Neural cell (in vitro differentiated cells): ENCODE measurements at regions not wholly inside any gene's neighbourhood (a gene's known extent, or its start where the extent isn't known, plus 50 kb on each side); places are given as distances from the start of the nearest gene placed in this dataset.

Source experiments
- H2AFZ ChIP-seq: fragments of 200-600, 300-800 bp; sonication (generic), shearing (Covaris generic); 2 replicates; pipeline ENCODE4 v1.6.0; 2014; ENCODE audit warnings: low read depth, mild to moderate bottlenecking, antibody characterized with exemption, low read length, moderate library complexity
- H3F3A ChIP-seq: fragments of 200-600 bp; shearing (Covaris generic); 2 replicates; pipeline ENCODE4 v1.6.1; 2016; ENCODE audit warnings: mild to moderate bottlenecking, moderate library complexity, mixed read lengths, antibody characterized with exemption, low read length; ENCODE audit not compliant: insufficient read depth, poor library complexity, severe bottlenecking
- H3K27ac ChIP-seq: fragments of 200-600, 300-800 bp; sonication (generic), shearing (Covaris generic); 2 replicates; pipeline ENCODE4 v1.5.1; 2014; ENCODE audit warnings: mild to moderate bottlenecking, low read length, moderate library complexity
- H3K27me3 ChIP-seq: fragments of 300-800, 200-600 bp; sonication (generic), shearing (Covaris generic); 2 replicates; pipeline ENCODE4 v1.6.0; 2014; ENCODE audit warnings: mild to moderate bottlenecking, low read depth, low read length, moderate library complexity; ENCODE audit not compliant: insufficient read depth
- H3K36me3 ChIP-seq: fragments of 300-800, 200-600 bp; sonication (generic), shearing (Covaris generic); 2 replicates; pipeline ENCODE4 v1.5.1; 2014; ENCODE audit warnings: mild to moderate bottlenecking, antibody characterized with exemption, low read length, moderate library complexity; ENCODE audit not compliant: insufficient read depth
- H3K4me2 ChIP-seq: fragments of 300-800, 200-600 bp; sonication (generic), shearing (Covaris generic); 2 replicates; pipeline ENCODE4 v1.6.0; 2014; ENCODE audit warnings: mild to moderate bottlenecking, low read length
- H3K4me3 ChIP-seq: fragments of 300-800, 200-600 bp; sonication (generic), shearing (Covaris generic); 2 replicates; pipeline ENCODE4 v1.5.1; 2014; ENCODE audit warnings: mild to moderate bottlenecking, low read length, moderate library complexity
- H3K79me2 ChIP-seq: fragments of 200-600 bp; shearing (Covaris generic); replicated peaks from 2 replicates; pipeline ENCODE4 v1.6.0; 2014; ENCODE audit warnings: mild to moderate bottlenecking, low read length, moderate library complexity; ENCODE audit not compliant: insufficient read depth
- H3K9ac ChIP-seq: fragments of 300-800, 200-600 bp; sonication (generic), shearing (Covaris generic); 2 replicates; pipeline ENCODE4 v1.6.1; 2016; ENCODE audit warnings: mild to moderate bottlenecking, low read length, mixed read lengths
- H3K9me2 ChIP-seq: fragments of 200-600 bp; shearing (Covaris generic); 2 replicates; pipeline ENCODE4 v1.6.1; 2016; ENCODE audit warnings: mild to moderate bottlenecking, low read length, mixed read lengths; ENCODE audit not compliant: insufficient read depth
- H3K9me3 ChIP-seq: fragments of 200-600, 300-800 bp; sonication (generic), shearing (Covaris generic); 2 replicates; pipeline ENCODE4 v1.6.1; 2016; ENCODE audit warnings: mild to moderate bottlenecking, mixed run types, low read length, moderate library complexity, mixed read lengths
- H4K20me1 ChIP-seq: fragments of 200-600 bp; shearing (Covaris generic); 2 replicates; pipeline ENCODE4 v1.6.1; 2016; ENCODE audit warnings: mild to moderate bottlenecking, mixed run types; ENCODE audit not compliant: insufficient read depth
- CTCF ChIP-seq: fragments of 450-650 bp; IDR thresholded peaks from 2 replicates; pipeline ENCODE4 v1.5.1; 2014; ENCODE audit warnings: antibody characterized with exemption, mild to moderate bottlenecking, moderate library complexity; ENCODE audit not compliant: poor library complexity, severe bottlenecking
- EP300 ChIP-seq: fragments of 450-650 bp; conservative IDR thresholded peaks from 2 replicates; pipeline ENCODE4 v1.6.1; 2014; ENCODE audit warnings: antibody characterized with exemption, mild to moderate bottlenecking, moderate library complexity; ENCODE audit not compliant: poor library complexity, severe bottlenecking
- EZH2 ChIP-seq: fragments of 200-600, 300-800 bp; shearing (Covaris generic), sonication (generic); IDR thresholded peaks from 2 replicates; pipeline ENCODE4 v1.6.1; 2014; ENCODE audit warnings: antibody characterized with exemption, low read length, borderline replicate concordance, mild to moderate bottlenecking; ENCODE audit not compliant: insufficient read depth, poor library complexity, severe bottlenecking
- MXI1 ChIP-seq: fragments of 450-650 bp; conservative IDR thresholded peaks from 2 replicates; pipeline ENCODE4 v1.6.1; 2014; ENCODE audit warnings: antibody characterized with exemption, mild to moderate bottlenecking; ENCODE audit not compliant: poor library complexity, severe bottlenecking
- POLR2AphosphoS5 ChIP-seq: IDR thresholded peaks from 2 replicates; pipeline ENCODE4 v1.6.1; 2012
- RAD21 ChIP-seq: fragments of 450-650 bp; conservative IDR thresholded peaks from 2 replicates; pipeline ENCODE4 v1.6.1; 2014; ENCODE audit warnings: antibody characterized with exemption, mild to moderate bottlenecking, moderate library complexity
- REST ChIP-seq: IDR thresholded peaks from 2 replicates; pipeline ENCODE4 v1.6.1; 2012; ENCODE audit warnings: borderline replicate concordance
- SMC3 ChIP-seq: fragments of 450-650 bp; conservative IDR thresholded peaks from 2 replicates; pipeline ENCODE4 v1.6.1; 2014; ENCODE audit warnings: antibody characterized with exemption, mild to moderate bottlenecking, moderate library complexity; ENCODE audit not compliant: poor library complexity
- TAF1 ChIP-seq: IDR thresholded peaks from 2 replicates; pipeline ENCODE4 v1.6.1; 2012; ENCODE audit warnings: low read depth

GRCh38 chr13:43946281-43946680 is 66.6 kb downstream of the LACC1 start:
- H3K36me3 ChIP-seq: no peaks in the 10 kb centered on the region
- H3K9me2 ChIP-seq: no peaks in the 10 kb centered on the region
- no peaks in the 10 kb centered on the region for H4K20me1 ChIP-seq
- no peak overlapping the region for H3K27ac ChIP-seq
- TF ChIP-seq EP300: no peak
- no peak for TF ChIP-seq SMC3
- no peak for TF ChIP-seq RAD21
- TF ChIP-seq POLR2AphosphoS5: no peak
- TF ChIP-seq REST: no peak
- TF ChIP-seq EZH2: no peak
- TF ChIP-seq MXI1: no peak
- no peak for TF ChIP-seq CTCF
- no peak for TF ChIP-seq TAF1
- H3K9ac ChIP-seq: no peak overlapping the region
- no peaks in the 10 kb centered on the region for H3K79me2 ChIP-seq
- no peaks in the 10 kb centered on the region for H3K27me3 ChIP-seq
- H3K9me3 ChIP-seq: no peaks in the 10 kb centered on the region
- no peak overlapping the region for H3K4me2 ChIP-seq
- no peak overlapping the region for H3K4me3 ChIP-seq
- no peaks in the 10 kb centered on the region for H3F3A ChIP-seq
- no peak overlapping the region for H2AFZ ChIP-seq

- no peak for TF ChIP-seq SMC3
- TF ChIP-seq MXI1: no peak
- TF ChIP-seq REST: no peak
- TF ChIP-seq CTCF: no peak
- TF ChIP-seq TAF1: no peak
- TF ChIP-seq EZH2: no peak
- Histone ChIP-seq H3K36me3 (no peaks in the 10 kb centered on the region), H3K27me3 (no peaks in the 10 kb centered on the region), H3K9me3 (no peaks in the 10 kb centered on the region), H3F3A (no peaks in the 10 kb centered on the region), H3K9me2 (no peaks in the 10 kb centered on the region), H3K4me3 (no peak overlapping the region), H3K9ac (no peak overlapping the region), H3K4me2 (no peak overlapping the region), H3K79me2 (no peaks in the 10 kb centered on the region), H2AFZ (no peak overlapping the region), H3K27ac (no peak overlapping the region), H4K20me1 (no peaks in the 10 kb centered on the region)
These were observed 68.3 kb downstream of the LACC1 start for GRCh38 chr13:43947897-43948458.
